GM12878 (cell line): ENCODE measurements at regions not wholly inside any gene's neighbourhood (a gene's known extent, or its start where the extent isn't known, plus 50 kb on each side); places are given as distances from the start of the nearest gene placed in this dataset.
"Not testable (repeated sequence)": the region's sequence is repeated elsewhere in the genome, so short reads cannot be mapped to it uniquely, and the experiment has no call there.

ENCODE experiments used
- ATAC-seq: fragments of 200-7000 bp; cut with Tn5 transposase; 3 replicates; pipeline ENCODE4 v1.9.1; 2020; ENCODE audit warnings: mild to moderate bottlenecking, moderate library complexity
- BruUV-seq: library from RNA; stranded (reverse); fragments of 400-500 nt; replicated peaks from 2 replicates; lab custom pipeline; 2021; lab: Mats Ljungman, UMichigan
- CTCF ChIA-PET: fragments of 300-600 bp; sonication (Branson Sonifier 250); formaldehyde crosslinking; extraction: SDS; loops from one replicate; lab custom pipeline; 2021; ENCODE audit warnings: inconsistent platforms; lab: Yijun Ruan, JAX
- POLR2A ChIA-PET: fragments of 350-600 bp; formaldehyde crosslinking; extraction: SDS; loops from one replicate; lab custom pipeline; 2021; ENCODE audit warnings: inconsistent platforms; lab: Charles Lee
- RAD21 ChIA-PET: fragments of 300-600 bp; sonication (Branson Sonifier 250); formaldehyde crosslinking; loops from one replicate; lab custom pipeline; 2023; ENCODE audit warnings: antibody characterized with exemption; ENCODE audit not compliant: unreplicated experiment; lab: Charles Lee
- SMC1A ChIA-PET: fragments of 300-600 bp; sonication (Branson Sonifier 250); formaldehyde crosslinking; loops from one replicate; lab custom pipeline; 2023; ENCODE audit not compliant: unreplicated experiment, uncharacterized antibody; lab: Charles Lee
- DNase-seq: peaks from one replicate; pipeline ENCODE4 v3.0.0-alpha.2; 2011; ENCODE audit warnings: low read depth, low spot score
- FAIRE-seq: peaks from 3 replicates; lab custom pipeline; 2011; peaks lifted over from hg19 to GRCh38; lab: Jason Lieb, UNC
- H2AFZ ChIP-seq: 2 replicates; pipeline ENCODE4 v1.6.0; 2011; ENCODE audit warnings: low read depth, low read length, control low read depth; ENCODE audit not compliant: control insufficient read depth
- H3K27ac ChIP-seq: 2 replicates; pipeline ENCODE4 v1.5.1; 2011; ENCODE audit warnings: control low read depth; ENCODE audit not compliant: control insufficient read depth, insufficient read depth
- H3K27me3 ChIP-seq, 2 experiments: replicated peaks in 1 of 2; 2 replicates each; pipeline versions ENCODE4 v1.6.0 to v1.6.1; 2011; ENCODE audit warnings: low read length in 1 of 2; ENCODE audit not compliant: control insufficient read depth in 2 of 2, insufficient read depth in 2 of 2
- H3K36me3 ChIP-seq, 2 experiments: 2 replicates each; pipeline ENCODE4 v1.5.1; 2011; ENCODE audit warnings: low read length in 1 of 2; ENCODE audit not compliant: control insufficient read depth in 2 of 2, insufficient read depth in 2 of 2
- H3K4me1 ChIP-seq: 2 replicates; pipeline ENCODE4 v1.6.1; 2011; ENCODE audit warnings: mild to moderate bottlenecking, low read length, moderate library complexity, mixed read lengths; ENCODE audit not compliant: control insufficient read depth, insufficient read depth
- H3K4me2 ChIP-seq: 2 replicates; pipeline ENCODE4 v1.6.0; 2011; ENCODE audit warnings: control low read depth; ENCODE audit not compliant: control insufficient read depth, insufficient read depth
- H3K4me3 ChIP-seq: fragments of 200-600 bp; sonication (generic); 2 replicates; pipeline ENCODE4 v1.5.1; 2016
- H3K79me2 ChIP-seq: 2 replicates; pipeline ENCODE4 v1.6.0; 2011; ENCODE audit warnings: low read length; ENCODE audit not compliant: control insufficient read depth, insufficient read depth
- H3K9ac ChIP-seq: 2 replicates; pipeline ENCODE4 v1.8.0; 2011; ENCODE audit warnings: low read length, control low read depth, mixed read lengths; ENCODE audit not compliant: control insufficient read depth, insufficient read depth
- H3K9me3 ChIP-seq: replicated peaks from 3 replicates; pipeline ENCODE4 v1.5.1; 2011; ENCODE audit warnings: mild to moderate bottlenecking, low read length; ENCODE audit not compliant: control insufficient read depth, insufficient read depth
- H4K20me1 ChIP-seq: 2 replicates; pipeline ENCODE4 v1.6.0; 2011; ENCODE audit not compliant: control insufficient read depth, insufficient read depth
- HDGF ChIP-seq: fragments of 450-650 bp; IDR thresholded peaks from 2 replicates; pipeline ENCODE4 v1.6.1; 2016; ENCODE audit warnings: antibody characterized with exemption
- NRF1 ChIP-seq: conservative IDR thresholded peaks from 2 replicates; pipeline ENCODE4 v1.6.1; 2011; ENCODE audit warnings: mild to moderate bottlenecking, low read depth, low read length, improper control_type of control experiment
- PAX8 ChIP-seq: fragments of 450-650 bp; IDR thresholded peaks from 2 replicates; pipeline ENCODE4 v1.6.1; 2017; ENCODE audit warnings: mild to moderate bottlenecking, moderate library complexity
- SMAD5 ChIP-seq: IDR thresholded peaks from 2 replicates; pipeline ENCODE4 v1.6.1; 2016; ENCODE audit warnings: antibody characterized with exemption, low read depth
- STAT1 ChIP-seq: fragments of 450-650 bp; conservative IDR thresholded peaks from 2 replicates; pipeline ENCODE4 v1.6.1; 2014; ENCODE audit warnings: antibody characterized with exemption, mild to moderate bottlenecking
- YY1 ChIP-seq: IDR thresholded peaks from 2 replicates; pipeline ENCODE4 v1.6.1; 2011; ENCODE audit warnings: low read depth, mild to moderate bottlenecking, low read length
- ZNF207 ChIP-seq: fragments of 450-650 bp; IDR thresholded peaks from 2 replicates; pipeline ENCODE4 v1.6.1; 2014; ENCODE audit warnings: antibody characterized with exemption, mild to moderate bottlenecking, borderline replicate concordance
- WGBS: methylation state at CpG from one replicate; pipeline ENCODE4 v1.1.6; 2016; ENCODE audit warnings: low lambda C conversion rate; ENCODE audit not compliant: insufficient replicate concordance, insufficient coverage; ENCODE audit errors: missing lambda C conversion rate; 5-methylcytosine and 5-hydroxymethylcytosine counted together
- in situ Hi-C: fragments of 300-500 bp; cut with MboI; formaldehyde crosslinking; loops from 9 replicates; pipeline ENCODE4 v1.14.3; 2018; ENCODE audit warnings: mixed read lengths
- intact Hi-C: fragments of 100-400 bp; cut with micrococcal nuclease; formaldehyde crosslinking; loops from one replicate; pipeline ENCODE4 v1.14.2; 2022; ENCODE audit not compliant: unreplicated experiment

DNA sequence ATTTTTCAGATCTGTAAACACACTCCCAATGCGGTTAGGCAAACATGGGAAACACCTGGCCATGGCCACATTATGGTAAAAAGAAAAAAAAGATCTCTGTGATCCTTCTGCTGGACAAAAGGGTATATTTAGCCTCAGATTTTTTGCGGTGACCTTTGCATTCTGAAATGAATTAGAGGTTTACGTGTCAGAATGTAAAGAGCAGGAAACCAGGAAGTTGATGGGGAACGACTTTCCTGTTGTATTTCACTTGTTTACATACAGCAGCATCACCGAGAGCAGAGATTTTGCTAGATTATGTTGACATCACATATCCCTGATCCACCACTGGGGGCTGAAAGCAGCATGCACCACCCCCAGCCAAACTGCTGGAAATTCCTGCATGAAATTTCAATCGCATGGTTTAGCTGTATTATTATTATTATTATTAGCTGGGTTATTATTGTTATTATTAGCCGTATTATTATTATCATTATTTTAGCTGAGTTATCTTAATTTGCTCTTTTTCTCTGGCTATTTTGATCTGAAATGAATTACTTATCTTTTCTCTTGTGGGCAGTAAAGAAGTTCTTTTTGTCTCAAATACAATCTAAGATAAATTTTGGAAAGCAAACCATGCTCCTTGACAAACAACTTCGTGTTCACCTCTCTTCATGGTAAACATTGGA, 189.4 kb downstream of the ZFP64 start:
- ChIA-PET POLR2A (no interaction called here), CTCF (interaction anchor here (0.6 kb wide), 1 partner anchor 62 kb away, joined by 3 read pairs; no protein-coding TSS in a partner anchor)
- no TSS peak for BruUV-seq
- Histone ChIP-seq H3K4me1 (no peaks in the 10 kb centered on the region), H3K4me2 (no peak overlapping the region), H3K36me3 (no peaks in the 10 kb centered on the region), H3K27ac (no peak overlapping the region), H3K79me2 (no peaks in the 10 kb centered on the region), H2AFZ (no peak overlapping the region), H3K27me3 (no peaks in the 10 kb centered on the region)
- WGBS = 24% methylated on average over 8 of the region's 8 CpGs
- FAIRE-seq = no peak
- TF ChIP-seq PAX8 = no peak
- no peak for TF ChIP-seq SMAD5
- TF ChIP-seq STAT1 = no peak
- TF ChIP-seq YY1 = no peak
- TF ChIP-seq HDGF = no peak
- TF ChIP-seq NRF1 = no peak
- no peak for TF ChIP-seq ZNF207
- TF ChIP-seq, all 136 proteins: peak for 0
- Histone ChIP-seq H3K9me3 (no peaks in the 10 kb centered on the region), H3K9ac (no peak overlapping the region), H4K20me1 (no peaks in the 10 kb centered on the region), H3K4me3 (no peak overlapping the region)
- DNase-seq = no peak
- ATAC-seq = no peak
- intact Hi-C loops (no loop called here), in situ Hi-C loops (no loop called here)
- RAD21 ChIA-PET = no interaction called here
- SMC1A ChIA-PET = no interaction called here

DNA sequence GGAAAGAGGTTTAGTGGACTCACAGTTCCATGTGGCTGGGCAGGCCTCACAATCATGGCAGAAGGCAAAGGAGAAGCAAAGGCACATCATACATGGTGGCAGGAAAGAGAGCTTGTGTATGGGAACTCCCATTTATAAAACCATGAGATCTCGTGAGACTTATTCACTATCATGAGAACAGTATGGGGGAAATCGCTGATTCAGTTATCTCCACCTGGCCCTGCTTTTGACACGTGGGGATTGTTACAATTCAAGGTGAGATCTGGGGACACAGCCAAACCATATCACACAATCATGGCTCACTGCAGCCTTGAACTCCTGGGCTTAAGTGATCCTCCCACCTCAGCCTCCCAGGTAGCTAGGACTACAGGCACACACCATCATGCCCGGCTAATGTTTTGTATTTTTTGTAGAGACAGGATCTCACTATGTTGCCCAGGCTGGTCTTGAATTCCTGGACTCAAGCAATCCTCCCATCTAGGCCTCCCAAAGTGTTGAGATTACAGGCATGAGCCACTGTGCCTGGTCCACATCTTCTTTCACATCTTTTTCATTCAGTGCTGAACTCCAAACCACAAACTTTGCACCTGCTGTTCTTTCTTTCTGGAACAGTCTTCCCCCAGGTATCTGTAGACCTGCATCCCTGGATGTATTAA, 194.2 kb downstream of the ZFP64 start:
- H3K36me3 ChIP-seq, H3K9ac ChIP-seq, BruUV-seq, H3K27me3 ChIP-seq, H3K27ac ChIP-seq, in situ Hi-C loops, RAD21 ChIA-PET, ATAC-seq, H3K9me3 ChIP-seq, POLR2A ChIA-PET, H2AFZ ChIP-seq, H3K4me1 ChIP-seq, FAIRE-seq, H3K79me2 ChIP-seq, SMC1A ChIA-PET, DNase-seq, H3K4me3 ChIP-seq, intact Hi-C loops, H4K20me1 ChIP-seq, H3K4me2 ChIP-seq: not testable (repeated sequence)
- 29% methylated on average over 4 of the region's 4 CpGs for WGBS
- CTCF ChIA-PET = interaction anchor here (1.0 kb wide), 1 partner anchor 31 kb away, joined by 3 read pairs; no protein-coding TSS in a partner anchor
